B cell (primary cell): ENCODE measurements at regions not wholly inside any gene's neighbourhood (a gene's known extent, or its start where the extent isn't known, plus 50 kb on each side); places are given as distances from the start of the nearest gene placed in this dataset.

Source experiments
- ATAC-seq: fragments of 200-7000 bp; cut with Tn5 transposase; one replicate; pipeline ENCODE4 v1.10.0; 2021; ENCODE audit warnings: low read depth, mild to moderate bottlenecking, moderate number of reproducible peaks, moderate library complexity
- CTCF ChIA-PET: fragments of 350-600 bp; sonication (Branson Sonifier 250); formaldehyde crosslinking; loops from one replicate; lab custom pipeline; 2021; ENCODE audit warnings: antibody characterized with exemption, inconsistent platforms; lab: Charles Lee
- POLR2A ChIA-PET: fragments of 350-600 bp; sonication (Branson Sonifier 250); formaldehyde crosslinking; loops from one replicate; lab custom pipeline; 2021; ENCODE audit warnings: antibody characterized with exemption; lab: Charles Lee
- DNase-seq: peaks from one replicate; pipeline ENCODE4 v3.0.0; 2013
- H2AFZ ChIP-seq: 2 replicates; pipeline ENCODE4 v1.6.1; 2012; ENCODE audit warnings: mild to moderate bottlenecking, low read depth, low read length; ENCODE audit not compliant: insufficient read depth, poor library complexity, severe bottlenecking
- H3K27ac ChIP-seq, 2 donors: 1 replicate in 1 of 2; 2 replicates in 1 of 2; pipeline ENCODE4 v1.5.1; 2012 to 2013; ENCODE audit warnings: low read length in 2 of 2, mild to moderate bottlenecking in 2 of 2, moderate library complexity in 1 of 2
- H3K27me3 ChIP-seq, 4 experiments: fragments of 200-600 bp in 1 of 4; sonication (generic) in 1 of 4; replicated peaks in 1 of 4; 1 replicate in 2 of 4; 2 replicates in 2 of 4; pipeline versions ENCODE4 v1.6.1 to v1.7.0; 2013 to 2016; ENCODE audit warnings: low read length in 3 of 4, mild to moderate bottlenecking in 2 of 4, mixed read lengths in 1 of 4, moderate library complexity in 1 of 4; ENCODE audit not compliant: insufficient read depth in 4 of 4, control insufficient read depth in 3 of 4; ENCODE audit errors: control extremely low read depth in 1 of 4
- H3K36me3 ChIP-seq, 2 experiments: replicated peaks in 1 of 2; 1 replicate in 1 of 2; 2 replicates in 1 of 2; pipeline versions ENCODE4 v1.6.1 to v1.7.1; 2013; ENCODE audit warnings: low read length in 1 of 2; ENCODE audit not compliant: insufficient read depth in 2 of 2, control insufficient read depth in 1 of 2; ENCODE audit errors: control extremely low read depth in 1 of 2, extremely low read depth in 1 of 2
- H3K4me1 ChIP-seq, 2 donors: fragments of 200-600 bp in 1 of 2; sonication (generic) in 1 of 2; 1 replicate in 1 of 2; 2 replicates in 1 of 2; pipeline versions ENCODE4 v1.5.1 to v1.6.1; 2013 to 2017; ENCODE audit warnings: low read length in 2 of 2; ENCODE audit not compliant: control insufficient read depth in 2 of 2, insufficient read depth in 2 of 2
- H3K4me2 ChIP-seq: replicated peaks from 2 replicates; pipeline ENCODE3; 2012; ENCODE audit warnings: mild to moderate bottlenecking, low read depth, low read length; ENCODE audit not compliant: poor library complexity, severe bottlenecking
- H3K4me3 ChIP-seq, 5 experiments: fragments of 200-600 bp in 1 of 5; sonication (generic) in 1 of 5; 1 replicate in 3 of 5; 2 replicates in 2 of 5; pipeline versions ENCODE4 v1.5.1 to v1.7.0; 2011 to 2016; ENCODE audit warnings: low read length in 4 of 5, mild to moderate bottlenecking in 4 of 5, low read depth in 2 of 5, control low read depth in 1 of 5, moderate library complexity in 1 of 5; ENCODE audit not compliant: insufficient read depth in 1 of 5; ENCODE audit errors: control extremely low read depth in 1 of 5, extremely low read depth in 1 of 5
- H3K79me2 ChIP-seq: fragments of 200-600 bp; sonication (generic); one replicate; pipeline ENCODE4 v1.6.0; 2016; ENCODE audit warnings: low read length; ENCODE audit not compliant: control insufficient read depth, insufficient read depth
- H3K9ac ChIP-seq: fragments of 200-600 bp; sonication (generic); 2 replicates; pipeline ENCODE4 v1.6.1; 2017; ENCODE audit warnings: mild to moderate bottlenecking, low read length, moderate library complexity
- H3K9me3 ChIP-seq, 3 donors: one replicate each; pipeline versions ENCODE4 v1.6.1 to v1.7.1; 2013; ENCODE audit warnings: low read length in 2 of 3; ENCODE audit not compliant: control insufficient read depth in 2 of 3, insufficient read depth in 1 of 3; ENCODE audit errors: control extremely low read depth in 1 of 3
- H4K20me1 ChIP-seq: 2 replicates; pipeline ENCODE4 v1.6.0; 2012; ENCODE audit warnings: mild to moderate bottlenecking, low read length; ENCODE audit not compliant: insufficient read depth, control insufficient read depth, poor library complexity, severe bottlenecking
- H3K27ac Mint-ChIP-seq: one replicate; pipeline ENCODE4 v1.8.0; 2021; ENCODE audit warnings: mixed read lengths
- H3K27me3 Mint-ChIP-seq: one replicate; pipeline ENCODE4 v1.8.0; 2021; ENCODE audit warnings: mixed read lengths
- H3K4me1 Mint-ChIP-seq: one replicate; pipeline ENCODE4 v1.8.0; 2021; ENCODE audit warnings: mixed read lengths
- H3K4me3 Mint-ChIP-seq: one replicate; pipeline ENCODE4 v1.8.0; 2021; ENCODE audit warnings: mixed read lengths
- H3K9me3 Mint-ChIP-seq: one replicate; pipeline ENCODE4 v1.8.0; 2022; ENCODE audit warnings: mixed read lengths; ENCODE audit not compliant: insufficient read depth
- CTCF ChIP-seq: fragments of 200-600 bp; IDR thresholded peaks from one replicate; pipeline ENCODE4 v1.8.0; 2022; ENCODE audit warnings: antibody characterized with exemption, mild to moderate bottlenecking
- EZH2 ChIP-seq: IDR thresholded peaks from 2 replicates; pipeline ENCODE4 v1.6.1; 2012; ENCODE audit warnings: borderline replicate concordance, low read depth, mild to moderate bottlenecking, moderate library complexity, low read length; ENCODE audit not compliant: insufficient read depth, poor library complexity, severe bottlenecking
- WGBS: methylation state at CpG from one replicate; pipeline ENCODE4 v1.1.5; 2013; ENCODE audit warnings: missing lambda C conversion rate; ENCODE audit not compliant: insufficient coverage; 5-methylcytosine and 5-hydroxymethylcytosine counted together
- intact Hi-C: fragments of 100-400 bp; cut with micrococcal nuclease; formaldehyde crosslinking; loops from one replicate; pipeline ENCODE4 v1.10.0; 2022

- no peak overlapping the region for H2AFZ ChIP-seq
- no peak for ATAC-seq
- H3K9ac ChIP-seq = no peak overlapping the region
- no peaks in the 10 kb centered on the region for H3K27me3 Mint-ChIP-seq
- no peaks in the 10 kb centered on the region for H3K4me1 ChIP-seq
- H3K4me3 Mint-ChIP-seq = no peak overlapping the region
- WGBS = 89% methylated on average over 8 of the region's 8 CpGs
- peaks cover 0 to 8% (median 0%) of the 10 kb centered on the region in 3 donors for H3K9me3 ChIP-seq
- TF ChIP-seq EZH2 (no peak), CTCF (no peak)
- POLR2A ChIA-PET = no interaction called here
- H3K36me3 ChIP-seq = no peaks in the 10 kb centered on the region
- no peak overlapping the region for H3K27ac ChIP-seq
- no peak overlapping the region for H3K27ac Mint-ChIP-seq
- CTCF ChIA-PET = interaction anchor here (1.4 kb wide), 1 partner anchor 12 kb away, joined by 4 read pairs; no protein-coding TSS in a partner anchor
- no peak overlapping the region for H3K4me3 ChIP-seq
- no peak overlapping the region for H3K4me2 ChIP-seq
- no peaks in the 10 kb centered on the region for H3K9me3 Mint-ChIP-seq
- H3K4me1 Mint-ChIP-seq = no peaks in the 10 kb centered on the region
- no peaks in the 10 kb centered on the region for H4K20me1 ChIP-seq
- H3K79me2 ChIP-seq = no peaks in the 10 kb centered on the region
- DNase-seq = no peak
- intact Hi-C loops = no loop called here
- H3K27me3 ChIP-seq = no peaks in the 10 kb centered on the region
Observed at GRCh38 chr3:13242364-13242737, 169.1 kb upstream of the IQSEC1 start.

- Mint-ChIP-seq H3K9me3 (no peaks in the 10 kb centered on the region), H3K4me1 (peaks cover 3% of the 10 kb centered on the region), H3K27me3 (no peaks in the 10 kb centered on the region), H3K27ac (no peak overlapping the region), H3K4me3 (no peak overlapping the region)
- Histone ChIP-seq H3K4me1 (peaks cover 0 to 2% of the 10 kb centered on the region in 2 donors), H3K79me2 (no peaks in the 10 kb centered on the region), H2AFZ (no peak overlapping the region), H3K27ac (no peak overlapping the region), H3K4me3 (no peak overlapping the region), H3K36me3 (no peaks in the 10 kb centered on the region), H3K27me3 (no peaks in the 10 kb centered on the region), H3K9me3 (peaks cover 0 to 8% (median 0%) of the 10 kb centered on the region in 3 donors), H3K4me2 (no peak overlapping the region), H3K9ac (no peak overlapping the region), H4K20me1 (no peaks in the 10 kb centered on the region)
- intact Hi-C loops = no loop called here
- WGBS = 86% methylated on average over 10 of the region's 18 CpGs
- no peak for DNase-seq
- no peak for ATAC-seq
- TF ChIP-seq CTCF (no peak), EZH2 (no peak)
- CTCF ChIA-PET = interaction anchor here (1.4 kb wide), 1 partner anchor 12 kb away, joined by 4 read pairs; no protein-coding TSS in a partner anchor
- POLR2A ChIA-PET = interaction anchor here (1.1 kb wide), 1 partner anchor 131 kb away, joined by 3 read pairs; no protein-coding TSS in a partner anchor
Observed at GRCh38 chr3:13241621-13242363, 168.6 kb upstream of the IQSEC1 start.
